Activated T-cell treated with anti-CD3 and anti-CD28 coated beads, Interleukin-2, amount 50 U/mL, for 24 hours (primary cell): ENCODE measurements at regions not wholly inside any gene's neighbourhood (a gene's known extent, or its start where the extent isn't known, plus 50 kb on each side); places are given as distances from the start of the nearest gene placed in this dataset.

ENCODE experiments used
- DNase-seq: peaks from one replicate; pipeline ENCODE4 v3.0.0-alpha.2; 2020
- H3K27ac Mint-ChIP-seq: 2 replicates; pipeline ENCODE4 v1.8.0; 2020; ENCODE audit warnings: mild to moderate bottlenecking, mixed read lengths
- H3K27me3 Mint-ChIP-seq: 2 replicates; pipeline ENCODE4 v1.8.0; 2020; ENCODE audit warnings: mixed read lengths
- H3K36me3 Mint-ChIP-seq: 2 replicates; pipeline ENCODE4 v1.8.0; 2020; ENCODE audit warnings: low read depth, mixed read lengths
- H3K4me1 Mint-ChIP-seq: 2 replicates; pipeline ENCODE4 v1.8.0; 2020; ENCODE audit warnings: low read depth, mixed read lengths
- H3K4me3 Mint-ChIP-seq: 2 replicates; pipeline ENCODE4 v1.8.0; 2020; ENCODE audit warnings: mild to moderate bottlenecking, moderate library complexity, mixed read lengths
- H3K9me3 Mint-ChIP-seq: 2 replicates; pipeline ENCODE4 v1.8.0; 2020; ENCODE audit warnings: mixed read lengths

DNA sequence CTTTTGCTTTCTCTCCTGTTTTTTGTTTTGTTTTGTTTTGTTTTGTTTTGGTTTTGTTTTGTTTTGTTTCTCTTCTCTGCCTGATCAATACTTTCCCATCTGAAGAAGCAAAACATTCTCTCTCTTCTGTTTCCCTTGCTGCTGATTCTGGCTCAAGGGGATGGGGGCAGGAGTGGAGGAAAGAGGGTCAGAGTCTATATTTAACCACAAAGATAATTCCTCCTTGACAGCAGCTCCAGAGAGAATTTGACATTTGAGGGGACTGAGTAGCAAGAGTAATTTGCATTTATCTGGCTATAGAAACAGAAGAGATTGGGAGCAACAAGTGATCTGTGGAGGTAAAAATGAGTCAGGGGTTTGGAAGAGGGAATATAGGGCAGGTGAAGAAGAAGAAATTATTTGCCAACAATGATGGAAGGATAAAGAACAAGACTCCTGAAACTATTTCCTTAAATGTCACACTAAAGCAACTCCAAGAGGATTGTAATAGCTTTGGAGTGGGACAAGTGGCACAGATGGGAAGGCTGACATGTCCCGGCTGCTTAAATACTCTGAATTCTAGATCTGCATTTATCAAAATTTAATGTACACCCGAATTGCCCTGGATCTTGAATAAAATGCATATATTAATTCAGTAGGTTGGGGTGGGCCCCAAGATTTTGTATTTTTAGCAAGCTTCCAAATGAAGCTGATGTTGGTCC, 349.3 kb upstream of the PLXNA2 start:
- H3K9me3 Mint-ChIP-seq, result no peaks in the 10 kb centered on the region
- H3K27ac Mint-ChIP-seq, result no peak overlapping the region
- no peak overlapping the region for H3K4me3 Mint-ChIP-seq
- no peak for DNase-seq
- H3K27me3 Mint-ChIP-seq, result peaks cover 3% of the 10 kb centered on the region
- no peaks in the 10 kb centered on the region for H3K36me3 Mint-ChIP-seq
- no peaks in the 10 kb centered on the region for H3K4me1 Mint-ChIP-seq

DNA sequence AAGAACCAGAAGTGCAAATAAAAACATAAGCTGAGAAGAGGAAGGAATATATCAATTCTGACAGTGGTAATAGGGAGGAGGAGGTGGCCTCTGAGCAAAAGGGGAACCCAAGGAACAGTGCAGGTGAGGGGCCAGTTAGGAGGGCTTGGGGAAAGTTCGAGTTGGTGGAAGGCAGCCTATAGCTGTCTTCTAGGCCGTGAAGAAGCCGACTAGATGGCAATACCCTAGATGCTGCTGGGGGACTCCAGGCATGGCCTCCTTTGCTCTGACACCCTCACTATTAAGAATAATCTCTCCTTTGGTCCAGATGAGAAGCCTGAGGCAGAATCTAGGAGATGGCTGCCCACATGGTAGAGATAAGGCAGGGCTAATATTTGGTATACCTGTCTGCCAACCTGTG, 351.1 kb upstream of the PLXNA2 start:
- H3K4me1 Mint-ChIP-seq, result no peaks in the 10 kb centered on the region
- no peaks in the 10 kb centered on the region for H3K9me3 Mint-ChIP-seq
- H3K27me3 Mint-ChIP-seq, result peaks cover 2% of the 10 kb centered on the region
- H3K27ac Mint-ChIP-seq, result no peak overlapping the region
- H3K36me3 Mint-ChIP-seq, result no peaks in the 10 kb centered on the region
- DNase-seq, result no peak
- H3K4me3 Mint-ChIP-seq, result no peak overlapping the region

DNA sequence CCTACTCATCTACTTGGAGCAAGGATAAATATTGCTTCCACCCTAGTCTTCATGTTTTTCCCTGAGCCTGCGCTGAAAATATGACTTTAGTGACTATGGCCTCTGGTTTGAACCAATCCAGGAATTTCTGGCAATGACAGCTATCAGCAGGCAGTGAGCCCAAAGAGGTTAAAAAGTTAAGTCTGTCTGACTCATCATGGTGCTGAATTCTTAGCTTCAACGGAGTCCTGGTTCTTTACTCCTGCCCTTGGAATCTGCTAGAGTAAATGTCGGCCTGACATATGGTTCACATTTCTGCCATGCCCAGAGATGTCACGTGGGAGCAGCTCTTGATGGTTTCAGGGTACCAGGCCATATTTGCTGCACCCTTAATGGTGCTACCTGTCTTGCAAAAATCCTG, 351.6 kb upstream of the PLXNA2 start:
- H3K9me3 Mint-ChIP-seq, result no peaks in the 10 kb centered on the region
- no peak for DNase-seq
- no peak overlapping the region for H3K27ac Mint-ChIP-seq
- no peaks in the 10 kb centered on the region for H3K4me1 Mint-ChIP-seq
- H3K27me3 Mint-ChIP-seq, result no peaks in the 10 kb centered on the region
- H3K4me3 Mint-ChIP-seq, result no peak overlapping the region
- no peaks in the 10 kb centered on the region for H3K36me3 Mint-ChIP-seq

DNA sequence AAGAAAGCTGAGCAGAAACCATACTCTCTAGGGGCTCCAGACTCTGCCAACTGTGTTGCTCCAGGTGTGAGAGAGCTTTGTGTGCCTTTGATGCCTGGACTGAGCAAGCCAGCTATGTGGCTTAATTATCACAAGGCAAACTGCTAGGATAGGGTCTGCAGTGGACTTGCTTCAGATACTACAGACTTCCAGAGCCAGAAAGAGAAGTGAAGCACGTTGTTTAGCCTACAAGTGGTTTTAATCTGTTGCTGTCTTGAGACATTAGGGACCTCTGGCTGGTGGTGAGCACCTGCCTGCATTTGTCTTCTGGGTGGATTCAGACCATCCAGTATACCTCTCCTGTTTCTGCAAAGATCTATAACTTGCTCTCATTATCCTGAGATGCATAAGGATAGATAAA, 353.4 kb upstream of the PLXNA2 start:
- Mint-ChIP-seq H3K9me3 (no peaks in the 10 kb centered on the region), H3K27me3 (no peaks in the 10 kb centered on the region)

DNA sequence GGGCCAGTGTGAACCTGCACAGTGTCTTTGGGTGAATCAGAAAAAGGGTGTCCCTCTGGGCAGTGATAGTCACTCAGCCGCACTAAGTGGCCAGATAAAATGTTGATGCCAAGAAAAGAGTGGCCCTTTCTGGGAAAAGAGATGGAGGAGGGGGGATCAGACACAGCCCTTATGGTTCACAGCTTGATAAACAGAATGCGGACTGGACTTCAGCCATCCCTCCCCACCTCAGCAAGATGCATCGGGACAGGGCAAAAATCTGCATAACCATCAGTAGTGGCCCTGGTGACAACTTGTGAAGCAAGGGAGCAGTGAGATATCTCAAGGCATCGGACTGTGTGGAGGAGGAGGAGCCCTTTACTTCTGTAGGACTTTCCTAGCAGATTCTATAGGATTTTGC, 353.8 kb upstream of the PLXNA2 start:
- Mint-ChIP-seq H3K27me3 (peaks cover 1% of the 10 kb centered on the region), H3K4me1 (no peaks in the 10 kb centered on the region), H3K27ac (no peak overlapping the region), H3K4me3 (no peak overlapping the region), H3K36me3 (no peaks in the 10 kb centered on the region), H3K9me3 (no peaks in the 10 kb centered on the region)
- DNase-seq, result no peak

More for the DNA sequence above, 353.4 kb upstream of the PLXNA2 start:
- Mint-ChIP-seq H3K4me3 (no peak overlapping the region), H3K4me1 (no peaks in the 10 kb centered on the region), H3K36me3 (no peaks in the 10 kb centered on the region), H3K27ac (no peak overlapping the region)
- no peak for DNase-seq

DNA sequence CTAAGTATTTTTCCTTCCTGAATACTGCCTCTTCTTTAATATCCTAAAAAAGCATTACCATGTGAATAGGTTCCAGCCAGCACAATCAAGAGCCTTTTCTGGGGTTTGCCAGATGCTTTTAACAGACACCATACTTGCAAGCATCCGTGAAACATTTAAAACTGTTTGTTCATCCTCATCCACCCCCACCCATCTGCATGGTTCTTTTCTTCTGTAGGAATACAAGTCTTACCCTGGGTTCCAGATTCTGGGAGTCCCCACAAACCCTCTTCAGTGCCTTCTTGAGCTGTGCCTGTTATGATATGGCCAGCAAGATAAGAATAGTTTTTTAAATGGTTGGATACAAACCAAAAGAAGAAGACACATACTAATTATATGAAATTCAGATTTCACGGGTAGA, 354.9 kb upstream of the PLXNA2 start:
- no peak for DNase-seq

DNA sequence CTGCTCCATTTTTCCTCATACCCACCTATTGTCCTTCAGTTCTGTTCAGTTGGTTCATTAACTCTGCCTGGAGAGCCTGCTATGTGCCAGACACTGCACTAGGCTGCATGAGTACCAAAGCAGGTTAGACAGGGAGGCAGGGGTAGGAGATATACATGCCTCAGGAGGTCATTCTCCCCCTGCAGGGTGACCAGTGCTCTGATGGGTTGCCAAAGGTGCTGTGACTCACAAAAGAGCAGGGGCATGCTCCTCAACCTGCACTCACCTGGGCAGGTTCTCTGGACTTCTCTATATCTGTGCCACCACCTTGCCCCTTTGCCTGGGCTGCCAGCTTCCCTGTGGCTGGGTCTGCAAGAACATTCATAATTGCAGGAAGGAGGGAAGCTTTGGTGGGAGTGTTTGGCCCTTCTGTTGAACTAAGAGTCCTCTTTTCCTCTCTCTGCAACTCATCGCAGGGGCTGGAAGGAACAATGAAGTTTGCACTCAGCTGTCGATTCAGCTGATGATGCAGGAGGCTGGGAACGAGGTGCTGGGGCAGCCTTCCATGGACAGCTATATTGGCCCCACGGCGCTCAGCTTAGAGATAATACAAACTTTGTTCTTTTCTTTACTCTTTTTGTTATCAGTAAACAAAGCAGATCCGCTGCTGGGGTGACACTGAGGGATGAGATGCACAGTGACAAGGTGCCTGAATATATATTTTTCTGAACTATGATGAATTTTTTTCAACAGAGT, 356.4 kb upstream of the PLXNA2 start:
- Mint-ChIP-seq H3K27ac (no peak overlapping the region), H3K9me3 (no peaks in the 10 kb centered on the region), H3K27me3 (peaks cover 9% of the 10 kb centered on the region), H3K36me3 (no peaks in the 10 kb centered on the region), H3K4me1 (peaks cover 4% of the 10 kb centered on the region), H3K4me3 (no peak overlapping the region)
- no peak for DNase-seq

More for the DNA sequence above, 354.9 kb upstream of the PLXNA2 start:
- Mint-ChIP-seq H3K9me3 (no peaks in the 10 kb centered on the region), H3K27ac (no peak overlapping the region), H3K27me3 (peaks cover 4% of the 10 kb centered on the region), H3K36me3 (no peaks in the 10 kb centered on the region), H3K4me3 (no peak overlapping the region), H3K4me1 (peaks cover under 1% of the 10 kb centered on the region)

DNA sequence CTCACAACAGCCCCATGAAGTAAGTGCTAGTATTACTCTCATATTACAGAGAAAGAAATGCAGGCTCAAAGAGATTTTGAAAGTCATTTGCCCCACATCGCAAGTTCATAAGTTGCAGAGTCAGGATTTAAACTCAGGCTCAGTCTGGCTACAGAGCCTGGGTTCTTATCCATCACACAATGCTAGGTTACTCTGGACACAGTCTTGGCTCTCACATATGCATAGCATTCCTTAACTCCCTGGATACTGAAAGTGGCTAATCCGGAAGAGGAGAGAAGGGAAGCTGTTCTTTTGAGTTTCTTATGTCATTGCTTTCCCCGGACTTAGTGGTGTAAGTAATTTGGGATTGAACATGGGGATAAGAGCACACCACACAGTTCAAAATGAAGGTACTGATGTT, 357.4 kb upstream of the PLXNA2 start:
- DNase-seq, result no peak
- Mint-ChIP-seq H3K27me3 (peaks cover 13% of the 10 kb centered on the region), H3K4me1 (peaks cover 4% of the 10 kb centered on the region), H3K36me3 (no peaks in the 10 kb centered on the region), H3K27ac (no peak overlapping the region), H3K4me3 (no peak overlapping the region), H3K9me3 (no peaks in the 10 kb centered on the region)

DNA sequence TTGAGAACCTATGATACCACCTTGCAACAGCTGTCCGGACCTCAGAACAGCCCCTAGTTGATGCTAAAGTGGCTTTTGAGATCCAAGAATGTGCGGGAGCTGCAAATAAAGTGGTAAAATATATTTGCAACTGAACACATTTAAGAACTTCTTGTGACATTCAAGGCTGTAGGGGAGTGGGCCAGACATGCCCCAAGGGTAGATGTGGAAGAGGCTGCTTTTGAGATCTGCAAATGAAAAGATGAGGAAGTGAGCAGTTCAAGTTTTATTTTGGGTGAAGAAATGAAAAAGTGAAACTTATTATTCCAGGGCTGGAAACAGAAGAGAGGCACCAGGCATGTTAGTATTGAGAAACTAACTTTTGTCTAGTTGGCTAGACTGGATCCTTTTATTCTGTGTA, 359.5 kb upstream of the PLXNA2 start:
- DNase-seq, result no peak
- Mint-ChIP-seq H3K36me3 (no peaks in the 10 kb centered on the region), H3K4me3 (no peak overlapping the region), H3K27ac (no peak overlapping the region), H3K27me3 (peaks cover 14% of the 10 kb centered on the region), H3K9me3 (no peaks in the 10 kb centered on the region), H3K4me1 (peaks cover 4% of the 10 kb centered on the region)

DNA sequence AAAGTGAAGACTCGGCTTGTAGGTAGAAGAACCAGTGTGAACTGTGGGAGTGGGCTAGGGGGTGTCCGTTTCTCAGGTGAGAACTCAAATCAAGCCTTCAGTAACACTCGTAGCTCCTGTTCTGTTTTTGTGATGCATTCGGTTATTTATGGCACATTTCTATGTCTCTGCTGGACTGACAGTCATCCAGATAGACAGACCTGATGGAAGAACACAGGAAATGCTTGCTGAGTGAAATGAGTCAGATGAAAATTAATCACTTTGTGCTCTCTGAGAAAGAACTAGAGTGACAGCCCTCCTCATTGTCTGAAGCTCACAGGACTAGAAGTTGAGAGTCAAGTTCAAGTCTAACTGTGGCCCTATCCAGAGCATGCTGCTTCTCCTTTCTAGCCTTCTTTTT, 360.1 kb upstream of the PLXNA2 start:
- no peak overlapping the region for H3K4me3 Mint-ChIP-seq
- no peak overlapping the region for H3K27ac Mint-ChIP-seq
- no peaks in the 10 kb centered on the region for H3K36me3 Mint-ChIP-seq
- H3K9me3 Mint-ChIP-seq, result no peaks in the 10 kb centered on the region
- H3K4me1 Mint-ChIP-seq, result peaks cover 4% of the 10 kb centered on the region
- DNase-seq, result no peak
- peaks cover 14% of the 10 kb centered on the region for H3K27me3 Mint-ChIP-seq

DNA sequence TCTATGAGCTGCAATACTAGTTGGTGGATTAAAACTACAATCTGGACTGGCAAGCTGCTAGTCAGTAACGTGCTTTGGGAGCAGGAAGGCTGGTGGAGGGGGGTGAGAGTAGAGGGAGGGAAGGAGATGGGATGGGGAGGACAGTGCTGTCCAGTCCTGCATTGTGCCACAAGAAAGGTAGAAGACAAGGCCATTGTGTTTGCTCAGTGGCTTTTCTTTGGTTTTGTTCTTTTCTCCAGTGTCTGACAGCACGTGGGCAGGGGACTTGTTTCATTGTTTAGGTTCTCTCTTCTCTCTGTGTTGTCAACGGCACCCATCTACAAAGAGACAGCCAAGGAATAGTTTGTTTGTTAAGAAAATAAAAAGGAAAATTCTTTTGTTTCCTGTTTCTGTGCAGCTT, 362.8 kb upstream of the PLXNA2 start:
- Mint-ChIP-seq H3K4me3 (no peak overlapping the region), H3K27ac (no peak overlapping the region), H3K4me1 (peaks cover 4% of the 10 kb centered on the region), H3K36me3 (no peaks in the 10 kb centered on the region), H3K9me3 (no peaks in the 10 kb centered on the region), H3K27me3 (peaks cover 14% of the 10 kb centered on the region)
- no peak for DNase-seq

DNA sequence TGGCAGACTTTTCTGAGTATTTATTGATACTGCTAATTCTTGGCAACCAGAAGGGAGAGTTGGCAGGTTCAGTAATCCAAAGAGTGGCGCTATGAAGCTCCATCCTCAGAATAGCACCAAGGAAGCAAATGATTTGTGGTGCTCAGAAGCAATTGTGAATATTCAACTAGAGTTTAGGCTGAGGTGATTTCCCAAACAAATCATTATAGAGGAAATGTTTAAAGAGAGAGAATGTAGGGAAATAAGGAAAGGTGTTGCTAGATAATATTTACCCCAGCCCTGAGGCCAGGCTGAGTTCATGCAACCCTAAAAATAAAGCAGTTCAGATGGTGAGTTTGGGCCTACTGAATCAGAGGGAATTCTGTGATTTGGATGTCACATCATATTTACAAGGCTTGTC, 363.4 kb upstream of the PLXNA2 start:
- no peaks in the 10 kb centered on the region for H3K36me3 Mint-ChIP-seq

DNA sequence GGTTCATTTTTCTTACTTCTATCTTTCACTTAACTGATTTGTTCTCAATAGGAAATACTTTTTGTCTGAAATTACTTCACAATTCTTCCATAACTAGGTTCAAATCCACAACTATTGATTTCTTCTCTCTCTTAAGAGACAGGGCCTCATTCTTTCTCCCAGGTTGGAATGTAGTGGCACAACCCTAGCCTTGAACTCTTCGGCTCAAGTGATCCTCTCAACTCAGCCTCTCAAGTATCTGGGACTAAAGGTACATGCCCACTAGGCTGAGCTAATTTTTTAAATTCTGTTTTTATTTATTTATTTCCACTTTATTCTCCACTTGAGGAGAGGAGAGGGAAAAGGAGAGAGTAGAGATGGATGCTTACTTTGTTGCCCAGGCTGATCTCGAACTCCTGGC, 370.4 kb upstream of the PLXNA2 start:
- Mint-ChIP-seq H3K36me3 (no peaks in the 10 kb centered on the region), H3K27me3 (no peaks in the 10 kb centered on the region), H3K4me3 (no peak overlapping the region), H3K27ac (no peak overlapping the region), H3K9me3 (peaks cover 9% of the 10 kb centered on the region), H3K4me1 (no peaks in the 10 kb centered on the region)
- DNase-seq, result no peak

More for the DNA sequence above, 363.4 kb upstream of the PLXNA2 start:
- Mint-ChIP-seq H3K27ac (no peak overlapping the region), H3K4me1 (peaks cover 4% of the 10 kb centered on the region), H3K4me3 (no peak overlapping the region), H3K27me3 (peaks cover 14% of the 10 kb centered on the region), H3K9me3 (no peaks in the 10 kb centered on the region)
- DNase-seq, result no peak

DNA sequence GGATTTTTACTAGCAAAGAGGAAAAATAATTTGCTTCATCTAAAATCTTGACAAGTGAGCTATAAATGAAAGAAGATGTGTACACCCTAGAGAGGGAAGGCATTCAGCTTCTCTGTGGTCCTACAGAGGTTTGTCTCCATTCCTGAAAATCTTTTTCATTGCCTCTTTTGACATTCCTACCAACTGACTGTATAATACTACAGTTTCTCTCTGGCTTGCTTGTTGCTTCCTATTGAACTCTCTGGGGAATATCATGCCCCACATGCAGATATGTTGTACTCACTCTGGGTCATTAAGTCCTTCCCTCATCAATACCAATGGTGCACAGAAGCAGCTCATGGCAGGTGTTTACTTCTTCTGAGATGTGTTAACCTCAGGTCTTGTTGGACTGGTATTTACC, 371.2 kb upstream of the PLXNA2 start:
- no peaks in the 10 kb centered on the region for H3K27me3 Mint-ChIP-seq
- DNase-seq, result no peak

DNA sequence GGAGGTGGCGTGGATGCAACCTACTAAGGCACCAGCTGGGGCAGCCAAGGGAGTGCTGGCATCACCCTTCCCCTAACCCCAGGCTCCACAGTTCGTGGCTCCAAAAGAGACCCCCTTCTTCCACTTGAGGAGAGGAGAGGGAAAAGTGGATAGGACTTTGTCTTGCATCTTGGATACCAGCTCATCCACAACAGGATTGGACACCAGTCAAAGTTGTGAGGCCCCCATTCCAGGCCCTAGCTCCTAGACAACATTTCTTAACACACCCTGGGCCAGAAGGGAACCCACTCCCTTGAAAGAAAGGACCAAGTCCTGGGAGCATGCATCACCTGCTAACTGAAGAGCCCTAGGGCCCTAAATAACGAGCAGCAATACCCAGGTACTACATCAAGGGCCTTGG, 372.6 kb upstream of the PLXNA2 start:
- Mint-ChIP-seq H3K4me1 (no peaks in the 10 kb centered on the region), H3K4me3 (no peak overlapping the region)

More for the DNA sequence above, 371.2 kb upstream of the PLXNA2 start:
- no peaks in the 10 kb centered on the region for H3K4me1 Mint-ChIP-seq
- H3K9me3 Mint-ChIP-seq, result peaks cover 17% of the 10 kb centered on the region
- H3K36me3 Mint-ChIP-seq, result no peaks in the 10 kb centered on the region
- H3K27ac Mint-ChIP-seq, result no peak overlapping the region
- H3K4me3 Mint-ChIP-seq, result no peak overlapping the region

More for the DNA sequence above, 372.6 kb upstream of the PLXNA2 start:
- H3K9me3 Mint-ChIP-seq, result peaks cover 27% of the 10 kb centered on the region
- DNase-seq, result no peak
- no peak overlapping the region for H3K27ac Mint-ChIP-seq
- H3K27me3 Mint-ChIP-seq, result no peaks in the 10 kb centered on the region
- no peaks in the 10 kb centered on the region for H3K36me3 Mint-ChIP-seq
